ENCODE measurements at regions not wholly inside any gene's neighbourhood (a gene's known extent, or its start where the extent isn't known, plus 50 kb on each side); places are given as distances from the start of the nearest gene placed in this dataset.

- DNase-seq (ENCODE audit: low read depth, low spot score) = peak; percentile 16
These were observed 547.9 kb upstream of the TMPRSS15 start for GRCh38 chr21:18951271-18952038.

GRCh38 chr21:18954441-18954844 is 550.9 kb upstream of the TMPRSS15 start:
- no peak for DNase-seq (ENCODE audit: low read depth, low spot score)

GRCh38 chr21:18959817-18960216 is 556.2 kb upstream of the TMPRSS15 start:
- DNase-seq (ENCODE audit: low read depth, low spot score) = no peak

GRCh38 chr21:18960306-18960705 is 556.7 kb upstream of the TMPRSS15 start:
- DNase-seq (ENCODE audit: low read depth, low spot score) = no peak

DNA sequence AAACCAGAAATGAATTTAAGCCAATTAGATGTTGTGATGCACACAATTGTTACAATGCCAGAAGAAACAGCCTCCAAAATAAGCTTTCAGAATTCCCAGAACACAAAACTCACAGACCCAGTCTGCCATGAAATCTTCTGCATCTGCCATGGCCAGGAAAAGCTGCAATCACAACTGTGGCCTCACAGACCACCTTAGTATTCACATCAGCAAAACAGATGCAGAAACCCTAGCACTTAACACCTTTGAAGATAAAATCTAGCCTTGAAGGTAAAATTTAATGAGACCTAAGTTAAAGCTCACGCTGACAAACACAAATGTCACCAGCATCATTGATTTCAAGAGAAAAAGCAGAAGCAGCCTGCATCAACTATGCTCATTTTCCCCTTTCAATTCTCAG is 566.8 kb upstream of the TMPRSS15 start:
- DNase-seq (ENCODE audit: low read depth, low spot score) = no peak

- no peak for DNase-seq (ENCODE audit: low read depth, low spot score)
These were observed 567.4 kb upstream of the TMPRSS15 start for GRCh38 chr21:18970941-18971340.

DNA sequence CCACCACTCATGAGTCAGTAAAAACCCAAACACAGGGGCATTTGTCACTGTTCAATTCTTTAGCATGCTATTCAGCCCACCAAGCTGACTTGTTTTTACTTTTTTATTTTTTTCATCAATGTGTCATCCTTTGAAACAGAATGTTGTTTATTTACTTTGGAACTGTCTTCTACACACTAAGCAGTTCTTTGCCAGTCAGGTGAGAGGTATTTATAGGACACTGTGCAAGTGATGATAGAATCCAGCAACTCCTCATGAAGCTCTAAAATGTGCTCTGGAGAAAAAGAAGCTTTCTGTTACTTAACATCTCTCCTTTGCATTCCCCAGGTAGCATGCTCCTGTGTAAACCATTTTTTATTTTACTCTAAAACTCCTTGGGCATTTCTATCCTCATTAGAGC is 582.0 kb upstream of the TMPRSS15 start:
- DNase-seq (ENCODE audit: low read depth, low spot score) = no peak

GRCh38 chr21:18986197-18986596 is 582.6 kb upstream of the TMPRSS15 start:
- peak; percentile 46 for DNase-seq (ENCODE audit: low read depth, low spot score)

DNA sequence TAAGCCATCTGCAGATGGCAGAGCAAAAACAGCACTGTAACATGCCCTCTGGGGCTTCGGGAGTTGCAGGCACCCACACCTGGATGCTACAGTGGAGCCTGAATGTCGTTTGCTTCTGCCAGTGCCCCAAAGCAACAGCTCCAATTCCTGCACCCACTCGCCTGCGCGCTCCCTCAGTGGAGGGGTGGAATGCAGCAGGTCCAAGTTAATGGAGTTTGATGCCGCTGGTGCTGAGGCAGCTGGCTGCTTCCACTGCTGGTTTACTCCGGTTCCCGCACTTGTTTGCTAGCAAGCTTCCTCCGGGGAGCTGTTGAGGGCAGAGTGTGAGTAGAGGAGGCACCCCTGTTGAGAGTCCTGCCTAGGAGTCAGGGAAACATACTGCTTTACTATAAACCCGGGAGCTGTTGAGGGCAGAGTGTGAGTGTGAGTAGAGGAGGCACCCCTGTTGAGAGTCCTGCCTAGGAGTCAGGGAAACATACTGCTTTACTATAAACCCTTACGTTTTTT is 584.0 kb upstream of the TMPRSS15 start:
- DNase-seq (ENCODE audit: low read depth, low spot score) = no peak

GRCh38 chr21:18989953-18990495 is 586.4 kb upstream of the TMPRSS15 start:
- no peak for DNase-seq (ENCODE audit: low read depth, low spot score)

DNA sequence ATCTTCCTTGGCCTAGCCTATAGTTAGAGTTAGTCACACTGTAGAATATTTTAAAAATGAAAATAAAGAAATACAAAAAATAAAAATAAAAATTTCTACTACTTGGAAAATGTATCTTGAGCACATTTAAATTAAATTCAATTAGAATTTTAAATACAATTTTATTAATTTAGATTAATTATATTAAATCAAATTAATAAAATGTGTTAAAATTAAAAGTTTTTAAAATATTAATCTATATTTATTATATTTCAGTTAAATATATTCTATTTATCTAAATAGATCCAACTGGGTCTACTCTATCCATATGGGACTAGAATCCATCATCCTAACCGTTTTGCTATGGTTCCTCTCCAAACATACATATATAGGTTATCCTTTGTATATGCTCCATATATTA is 588.3 kb upstream of the TMPRSS15 start:
- no peak for DNase-seq (ENCODE audit: low read depth, low spot score)

- no peak for DNase-seq (ENCODE audit: low read depth, low spot score)
These were observed 606.7 kb upstream of the TMPRSS15 start for GRCh38 chr21:19010251-19010650.

GRCh38 chr21:19010996-19011395 is 607.4 kb upstream of the TMPRSS15 start:
- DNase-seq (ENCODE audit: low read depth, low spot score) = no peak

DNA sequence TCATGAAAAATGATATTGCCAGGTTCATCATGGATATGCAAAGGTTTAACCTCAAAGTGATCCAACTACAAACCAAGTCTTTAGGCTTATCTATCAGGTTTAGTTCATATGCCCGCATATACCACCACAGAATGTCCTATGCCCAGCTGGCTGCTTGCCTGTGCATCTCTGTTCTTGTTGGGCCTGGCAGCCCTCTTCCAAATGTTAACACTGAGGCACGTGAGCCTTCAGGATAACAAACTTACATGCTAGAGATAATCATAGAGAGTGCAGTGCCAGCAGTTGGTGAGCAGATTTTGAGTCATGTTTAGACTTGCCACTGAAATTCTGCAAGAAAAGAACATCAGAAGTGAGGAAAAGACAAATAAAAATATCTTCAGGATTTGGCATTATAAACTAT is 607.9 kb upstream of the TMPRSS15 start:
- no peak for DNase-seq (ENCODE audit: low read depth, low spot score)

GRCh38 chr21:19013916-19014315 is 610.3 kb upstream of the TMPRSS15 start:
- DNase-seq (ENCODE audit: low read depth, low spot score) = no peak

- no peak for DNase-seq (ENCODE audit: low read depth, low spot score)
These were observed 614.9 kb upstream of the TMPRSS15 start for GRCh38 chr21:19018529-19018928.

GRCh38 chr21:19022978-19023377 is 619.4 kb upstream of the TMPRSS15 start:
- DNase-seq (ENCODE audit: low read depth, low spot score) = no peak

- DNase-seq (ENCODE audit: low read depth, low spot score) = no peak
These were observed 623.3 kb upstream of the TMPRSS15 start for GRCh38 chr21:19026911-19027310.

- no peak for DNase-seq (ENCODE audit: low read depth, low spot score)
These were observed 626.2 kb upstream of the TMPRSS15 start for GRCh38 chr21:19029816-19030215.

GRCh38 chr21:19031953-19032352 is 628.4 kb upstream of the TMPRSS15 start:
- DNase-seq (ENCODE audit: low read depth, low spot score) = no peak

- no peak for DNase-seq (ENCODE audit: low read depth, low spot score)
These were observed 630.5 kb upstream of the TMPRSS15 start for GRCh38 chr21:19034041-19034440.

GRCh38 chr21:19034560-19034959 is 631.0 kb upstream of the TMPRSS15 start:
- DNase-seq (ENCODE audit: low read depth, low spot score) = no peak

GRCh38 chr21:19045876-19046275 is 642.3 kb upstream of the TMPRSS15 start:
- no peak for DNase-seq (ENCODE audit: low read depth, low spot score)
